ENCODE measurements at regions not wholly inside any gene's neighbourhood (a gene's known extent, or its start where the extent isn't known, plus 50 kb on each side); places are given as distances from the start of the nearest gene placed in this dataset.

GRCh38 chr12:132399092-132400010 is 70.0 kb upstream of the GALNT9 start:
- CTCF ChIA-PET: no interaction called here
- Mint-ChIP-seq H3K4me1 (no peaks in the 10 kb centered on the region), H3K9me3 (ENCODE audit: low read depth) (peaks cover 4% of the 10 kb centered on the region), H3K27me3 (peaks cover 7% of the 10 kb centered on the region), H3K27ac (no peak overlapping the region), H3K36me3 (no peaks in the 10 kb centered on the region), H3K4me3 (no peak overlapping the region)
- ATAC-seq (no peak), DNase-seq (no peak)

GRCh38 chr12:132398386-132398991 is 69.1 kb upstream of the GALNT9 start:
- CTCF ChIA-PET: no interaction called here

GRCh38 chr12:132397934-132398385 is 68.6 kb upstream of the GALNT9 start:
- H3K36me3 Mint-ChIP-seq: no peaks in the 10 kb centered on the region
- H3K9me3 Mint-ChIP-seq (ENCODE audit: low read depth): peaks cover 5% of the 10 kb centered on the region
- no peak overlapping the region for H3K4me3 Mint-ChIP-seq
- no peak for DNase-seq
- H3K4me1 Mint-ChIP-seq: no peaks in the 10 kb centered on the region
- peaks cover 7% of the 10 kb centered on the region for H3K27me3 Mint-ChIP-seq
- ATAC-seq: no peak
- CTCF ChIA-PET: no interaction called here
- H3K27ac Mint-ChIP-seq: no peak overlapping the region

More at GRCh38 chr12:132398386-132398991, 69.1 kb upstream of the GALNT9 start:
- H3K9me3 Mint-ChIP-seq (ENCODE audit: low read depth): peaks cover 5% of the 10 kb centered on the region
- no peak overlapping the region for H3K4me3 Mint-ChIP-seq
- H3K27me3 Mint-ChIP-seq: peaks cover 7% of the 10 kb centered on the region
- DNase-seq (no peak), ATAC-seq (no peak)
- H3K27ac Mint-ChIP-seq: no peak overlapping the region
- no peaks in the 10 kb centered on the region for H3K36me3 Mint-ChIP-seq
- no peaks in the 10 kb centered on the region for H3K4me1 Mint-ChIP-seq

GRCh38 chr12:132397152-132397933 is 68.0 kb upstream of the GALNT9 start:
- ATAC-seq (no peak), DNase-seq (no peak)
- Mint-ChIP-seq H3K36me3 (no peaks in the 10 kb centered on the region), H3K27me3 (peaks cover 7% of the 10 kb centered on the region), H3K4me1 (no peaks in the 10 kb centered on the region), H3K9me3 (ENCODE audit: low read depth) (peaks cover 5% of the 10 kb centered on the region), H3K4me3 (no peak overlapping the region), H3K27ac (no peak overlapping the region)
- CTCF ChIA-PET: no interaction called here

- Mint-ChIP-seq H3K36me3 (no peaks in the 10 kb centered on the region), H3K9me3 (ENCODE audit: low read depth) (peaks cover 5% of the 10 kb centered on the region), H3K27me3 (peaks cover 7% of the 10 kb centered on the region), H3K4me1 (no peaks in the 10 kb centered on the region), H3K27ac (no peak overlapping the region), H3K4me3 (no peak overlapping the region)
- DNase-seq (no peak), ATAC-seq (no peak)
- CTCF ChIA-PET: no interaction called here
Measured at GRCh38 chr12:132396657-132397056, 67.3 kb upstream of the GALNT9 start.

GRCh38 chr12:132395908-132396305 is 66.5 kb upstream of the GALNT9 start:
- no peak for ATAC-seq

GRCh38 chr12:132395192-132395907 is 66.0 kb upstream of the GALNT9 start:
- Mint-ChIP-seq H3K27ac (no peak overlapping the region), H3K4me1 (no peaks in the 10 kb centered on the region)
- CTCF ChIA-PET: no interaction called here

More at GRCh38 chr12:132395908-132396305, 66.5 kb upstream of the GALNT9 start:
- Mint-ChIP-seq H3K36me3 (no peaks in the 10 kb centered on the region), H3K27ac (no peak overlapping the region), H3K4me1 (no peaks in the 10 kb centered on the region), H3K27me3 (peaks cover 5% of the 10 kb centered on the region), H3K4me3 (no peak overlapping the region), H3K9me3 (ENCODE audit: low read depth) (peaks cover 5% of the 10 kb centered on the region)
- no peak for DNase-seq
- CTCF ChIA-PET: no interaction called here

GRCh38 chr12:132393991-132394949 is 64.9 kb upstream of the GALNT9 start:
- H3K9me3 Mint-ChIP-seq (ENCODE audit: low read depth): peaks cover 5% of the 10 kb centered on the region
- no peak overlapping the region for H3K4me3 Mint-ChIP-seq
- no peaks in the 10 kb centered on the region for H3K4me1 Mint-ChIP-seq
- peaks cover 3% of the 10 kb centered on the region for H3K27me3 Mint-ChIP-seq
- DNase-seq: no peak
- CTCF ChIA-PET: no interaction called here
- H3K36me3 Mint-ChIP-seq: no peaks in the 10 kb centered on the region
- H3K27ac Mint-ChIP-seq: no peak overlapping the region
- peak; percentile 12 for ATAC-seq

More at GRCh38 chr12:132395192-132395907, 66.0 kb upstream of the GALNT9 start:
- no peaks in the 10 kb centered on the region for H3K36me3 Mint-ChIP-seq
- ATAC-seq: no peak
- no peak overlapping the region for H3K4me3 Mint-ChIP-seq
- no peak for DNase-seq
- peaks cover 3% of the 10 kb centered on the region for H3K27me3 Mint-ChIP-seq
- peaks cover 5% of the 10 kb centered on the region for H3K9me3 Mint-ChIP-seq (ENCODE audit: low read depth)

GRCh38 chr12:132393245-132393795 is 63.9 kb upstream of the GALNT9 start:
- H3K4me3 Mint-ChIP-seq: no peak overlapping the region
- peaks cover 3% of the 10 kb centered on the region for H3K27me3 Mint-ChIP-seq
- no peak for DNase-seq
- H3K36me3 Mint-ChIP-seq: no peaks in the 10 kb centered on the region
- peaks cover 5% of the 10 kb centered on the region for H3K9me3 Mint-ChIP-seq (ENCODE audit: low read depth)
- no peak overlapping the region for H3K27ac Mint-ChIP-seq
- no peaks in the 10 kb centered on the region for H3K4me1 Mint-ChIP-seq
- CTCF ChIA-PET: no interaction called here
- ATAC-seq: no peak

GRCh38 chr12:132392389-132393244 is 63.2 kb upstream of the GALNT9 start:
- CTCF ChIA-PET: no interaction called here
- no peak overlapping the region for H3K27ac Mint-ChIP-seq
- H3K27me3 Mint-ChIP-seq: peaks cover 3% of the 10 kb centered on the region
- no peak overlapping the region for H3K4me3 Mint-ChIP-seq
- H3K36me3 Mint-ChIP-seq: no peaks in the 10 kb centered on the region
- ATAC-seq (no peak), DNase-seq (no peak)
- no peaks in the 10 kb centered on the region for H3K4me1 Mint-ChIP-seq
- H3K9me3 Mint-ChIP-seq (ENCODE audit: low read depth): peaks cover 5% of the 10 kb centered on the region

GRCh38 chr12:132391326-132392041 is 62.1 kb upstream of the GALNT9 start:
- no peaks in the 10 kb centered on the region for H3K36me3 Mint-ChIP-seq
- DNase-seq (no peak), ATAC-seq (no peak)
- H3K4me3 Mint-ChIP-seq: no peak overlapping the region
- CTCF ChIA-PET: no interaction called here
- no peaks in the 10 kb centered on the region for H3K4me1 Mint-ChIP-seq
- H3K27ac Mint-ChIP-seq: no peak overlapping the region
- H3K27me3 Mint-ChIP-seq: peaks cover 5% of the 10 kb centered on the region
- H3K9me3 Mint-ChIP-seq (ENCODE audit: low read depth): peaks cover 5% of the 10 kb centered on the region
